ENCODE measurements at regions not wholly inside any gene's neighbourhood (a gene's known extent, or its start where the extent isn't known, plus 50 kb on each side); places are given as distances from the start of the nearest gene placed in this dataset.

DNA sequence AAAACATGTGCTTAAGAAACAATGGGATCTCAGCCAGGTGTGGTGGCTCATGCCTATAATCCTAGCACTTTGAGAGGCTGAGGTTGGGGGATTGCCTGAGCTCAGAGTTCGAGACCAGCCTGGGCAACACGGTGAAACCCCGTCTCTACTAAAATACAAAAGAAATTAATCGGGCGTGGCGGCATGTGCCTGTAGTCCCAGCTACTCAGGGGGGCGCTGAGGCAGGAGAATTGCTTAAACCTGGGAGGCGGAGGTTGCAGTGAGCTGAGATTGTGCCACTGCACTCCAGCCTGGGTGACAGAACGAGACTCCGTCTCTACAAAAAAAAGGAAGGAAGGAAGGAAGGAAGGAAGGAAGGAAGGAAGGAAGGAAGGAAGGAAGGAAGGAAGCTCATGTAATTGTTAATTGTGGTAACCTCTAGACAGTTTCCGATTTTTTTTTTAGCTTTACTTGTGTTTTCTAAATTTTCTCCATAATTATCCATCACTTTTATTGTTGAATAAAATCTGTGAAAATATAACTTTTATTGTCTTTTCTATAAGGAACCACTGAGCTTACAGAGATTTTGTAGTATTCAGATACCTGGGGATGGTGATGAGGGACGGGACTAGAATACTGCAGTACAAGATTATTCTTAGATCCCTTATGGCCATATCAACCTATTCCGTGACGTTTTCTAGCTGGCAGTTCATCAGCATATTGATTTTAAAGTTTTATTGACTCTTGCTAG lies 506.9 kb downstream of the NR2F2 start:
- TF ChIP-seq, protein P1, sequence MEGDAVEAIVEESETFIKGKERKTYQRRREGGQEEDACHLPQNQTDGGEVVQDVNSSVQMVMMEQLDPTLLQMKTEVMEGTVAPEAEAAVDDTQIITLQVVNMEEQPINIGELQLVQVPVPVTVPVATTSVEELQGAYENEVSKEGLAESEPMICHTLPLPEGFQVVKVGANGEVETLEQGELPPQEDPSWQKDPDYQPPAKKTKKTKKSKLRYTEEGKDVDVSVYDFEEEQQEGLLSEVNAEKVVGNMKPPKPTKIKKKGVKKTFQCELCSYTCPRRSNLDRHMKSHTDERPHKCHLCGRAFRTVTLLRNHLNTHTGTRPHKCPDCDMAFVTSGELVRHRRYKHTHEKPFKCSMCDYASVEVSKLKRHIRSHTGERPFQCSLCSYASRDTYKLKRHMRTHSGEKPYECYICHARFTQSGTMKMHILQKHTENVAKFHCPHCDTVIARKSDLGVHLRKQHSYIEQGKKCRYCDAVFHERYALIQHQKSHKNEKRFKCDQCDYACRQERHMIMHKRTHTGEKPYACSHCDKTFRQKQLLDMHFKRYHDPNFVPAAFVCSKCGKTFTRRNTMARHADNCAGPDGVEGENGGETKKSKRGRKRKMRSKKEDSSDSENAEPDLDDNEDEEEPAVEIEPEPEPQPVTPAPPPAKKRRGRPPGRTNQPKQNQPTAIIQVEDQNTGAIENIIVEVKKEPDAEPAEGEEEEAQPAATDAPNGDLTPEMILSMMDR (IDR thresholded peaks at IDR 0.05; ENCODE audit: insufficient read depth, low read depth, low read length) = no peak
- H3K4me3 ChIP-seq (ENCODE audit: low read depth, low read length) = no peak overlapping the region
- no peak for DNase-seq (ENCODE audit: low read depth)

DNA sequence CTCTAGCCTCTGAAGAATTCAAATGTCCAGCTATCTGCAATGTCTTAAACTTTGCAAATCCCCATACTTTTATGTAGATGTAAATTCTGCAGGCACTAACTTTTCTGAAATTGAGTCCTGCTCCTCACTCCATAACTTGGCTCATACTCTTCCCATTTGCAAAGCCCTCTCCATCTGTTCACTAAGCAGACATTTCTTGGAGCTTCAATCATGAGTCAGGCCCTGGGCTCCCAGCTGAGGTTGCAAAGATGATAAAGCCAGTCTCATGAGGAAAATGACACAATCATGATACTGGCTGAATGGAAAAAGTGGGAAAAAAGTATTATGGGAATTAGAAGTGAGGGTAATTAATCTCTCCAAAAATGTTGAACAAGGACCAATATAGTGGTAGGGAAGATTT lies 507.6 kb downstream of the NR2F2 start:
- peak; percentile 3 for DNase-seq (ENCODE audit: low read depth)
- no peak overlapping the region for H3K4me3 ChIP-seq (ENCODE audit: low read depth, low read length)
- TF ChIP-seq, protein P1 (IDR thresholded peaks at IDR 0.05; ENCODE audit: insufficient read depth, low read depth, low read length) = no peak

DNA sequence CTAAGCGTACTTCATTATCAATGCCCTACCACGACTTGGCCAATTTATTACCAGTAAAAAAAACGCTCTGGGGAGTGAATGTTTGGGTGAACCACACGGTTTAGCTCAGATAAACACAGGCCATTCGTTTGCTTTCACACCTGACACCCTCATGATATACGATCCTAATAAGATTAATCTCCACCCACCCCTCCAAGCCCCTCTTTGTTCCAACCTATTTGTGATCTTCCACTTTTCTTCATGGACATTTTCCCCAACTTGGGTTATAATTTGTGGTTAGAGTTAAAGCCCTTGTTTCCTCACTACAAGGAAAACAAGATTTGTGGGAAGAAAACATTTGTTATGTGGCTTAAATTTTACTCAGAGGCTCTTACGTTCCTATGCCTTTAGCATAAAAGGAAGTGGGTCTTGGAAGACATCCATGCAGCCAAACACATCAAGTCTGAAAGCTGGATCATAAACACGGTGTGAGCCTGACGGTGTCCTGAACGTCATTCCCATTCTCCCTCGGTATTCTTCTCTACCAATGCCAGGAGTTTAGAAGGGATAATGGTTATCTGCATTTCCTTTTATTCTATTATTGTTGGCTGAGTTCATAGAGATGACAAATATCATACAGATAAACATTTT lies 518.9 kb downstream of the NR2F2 start:
- no peak overlapping the region for H3K4me3 ChIP-seq (ENCODE audit: low read depth, low read length)
- peak; percentile 68 for DNase-seq (ENCODE audit: low read depth)
- TF ChIP-seq, protein P1 (IDR thresholded peaks at IDR 0.05; ENCODE audit: insufficient read depth, low read depth, low read length) = no peak

DNA sequence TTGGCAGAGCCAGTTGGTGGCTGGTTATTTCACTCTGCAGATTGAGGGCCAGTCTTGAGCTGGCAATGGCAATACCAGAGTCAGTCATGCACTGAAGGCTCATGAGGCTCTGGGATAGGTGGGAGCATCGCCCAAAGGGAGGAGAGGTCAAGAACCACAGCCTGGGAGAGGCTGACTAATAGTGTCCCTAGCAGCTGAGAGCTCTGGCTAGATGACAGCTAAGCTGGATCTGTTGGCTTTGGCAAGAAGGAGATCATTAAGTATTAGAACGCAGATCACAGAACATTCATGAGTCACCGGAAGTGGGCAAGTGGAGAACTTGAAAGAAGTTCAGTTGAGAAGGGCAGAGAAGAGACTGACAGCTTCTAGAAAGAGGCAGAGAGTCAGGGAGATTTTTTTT lies 521.1 kb downstream of the NR2F2 start:
- TF ChIP-seq, protein P1 (IDR thresholded peaks at IDR 0.05; ENCODE audit: insufficient read depth, low read depth, low read length) = no peak
- DNase-seq (ENCODE audit: low read depth) = peak; percentile 42

DNA sequence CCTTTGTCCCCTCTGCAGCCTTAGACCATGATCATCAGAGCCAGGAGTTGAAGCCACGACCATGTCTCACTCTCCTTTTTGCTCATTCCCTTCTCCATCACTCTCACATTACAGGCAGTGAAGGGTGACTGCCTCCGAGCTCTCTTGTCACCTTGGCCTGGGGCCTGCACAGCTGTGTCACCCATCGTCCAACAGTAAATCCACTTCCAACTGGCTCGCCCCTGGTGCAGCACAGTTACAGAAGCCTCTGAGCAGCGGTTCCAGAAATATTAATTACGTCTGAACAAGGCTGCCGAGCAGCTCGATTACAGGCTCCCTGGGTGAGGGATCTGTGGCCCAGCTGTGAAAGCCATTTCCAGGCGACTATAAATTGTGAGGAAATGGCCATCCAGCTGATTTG lies 528.2 kb downstream of the NR2F2 start:
- H3K4me3 ChIP-seq (ENCODE audit: low read depth, low read length) = no peak overlapping the region
- TF ChIP-seq, protein P1 (IDR thresholded peaks at IDR 0.05; ENCODE audit: insufficient read depth, low read depth, low read length) = no peak
- no peak for DNase-seq (ENCODE audit: low read depth)

More for the DNA sequence above, 521.1 kb downstream of the NR2F2 start:
- no peak overlapping the region for H3K4me3 ChIP-seq (ENCODE audit: low read depth, low read length)

DNA sequence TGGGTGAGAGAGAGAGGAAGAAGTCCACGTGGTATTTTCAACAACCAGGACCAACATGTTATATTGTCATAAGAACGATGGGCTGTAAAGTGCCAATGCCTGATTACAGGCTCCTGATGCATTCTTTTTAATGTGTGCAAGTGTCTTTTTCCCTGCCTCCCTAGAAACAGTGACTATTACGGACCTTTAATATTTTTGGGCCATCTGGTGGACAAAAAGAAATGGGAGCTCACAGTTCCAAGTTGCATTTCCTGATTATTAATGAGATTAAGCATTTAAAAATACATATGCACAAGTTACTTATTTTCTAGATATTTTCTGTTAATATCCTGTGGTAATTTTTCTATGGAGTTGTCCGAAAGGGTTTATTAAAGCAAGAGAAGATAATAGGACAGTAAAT lies 530.2 kb downstream of the NR2F2 start:
- DNase-seq (ENCODE audit: low read depth) = no peak
- TF ChIP-seq, protein P1 (IDR thresholded peaks at IDR 0.05; ENCODE audit: insufficient read depth, low read depth, low read length) = peak; percentile 9
- H3K4me3 ChIP-seq (ENCODE audit: low read depth, low read length) = no peak overlapping the region

All from fibroblast of villous mesenchyme (primary cell).